D341Med (cell line): ENCODE measurements at regions not wholly inside any gene's neighbourhood (a gene's known extent, or its start where the extent isn't known, plus 50 kb on each side); places are given as distances from the start of the nearest gene placed in this dataset.

ENCODE experiments used
- DNase-seq: peaks from one replicate; pipeline ENCODE4 v3.0.0; 2012; ENCODE audit warnings: low spot score

GRCh38 chr1:24985737-24986136 is 55.7 kb upstream of the RUNX3 start:
- DNase-seq = no peak

- no peak for DNase-seq
Observed at GRCh38 chr1:24984800-24985522, 54.9 kb upstream of the RUNX3 start.

GRCh38 chr1:24984300-24984699 is 54.2 kb upstream of the RUNX3 start:
- DNase-seq = no peak

GRCh38 chr1:24983006-24983680 is 53.1 kb upstream of the RUNX3 start:
- no peak for DNase-seq

GRCh38 chr1:24981631-24982005 is 51.5 kb upstream of the RUNX3 start:
- DNase-seq = no peak

- DNase-seq = no peak
Observed at GRCh38 chr1:24980836-24981630, 51.0 kb upstream of the RUNX3 start.
